T-cell (primary cell): ENCODE measurements at regions not wholly inside any gene's neighbourhood (a gene's known extent, or its start where the extent isn't known, plus 50 kb on each side); places are given as distances from the start of the nearest gene placed in this dataset.

Source experiments
- ATAC-seq, 4 experiments: fragments of 200-7000 bp in 3 of 4; fragments of 150-1000 bp in 1 of 4; cut with Tn5 transposase; replicated peaks in 1 of 4; 1 replicate in 3 of 4; 2 replicates in 1 of 4; pipeline ENCODE4 v1.10.0; 2021; ENCODE audit warnings: moderate library complexity in 3 of 4, mild to moderate bottlenecking in 2 of 4, moderate number of reproducible peaks in 1 of 4
- CTCF ChIA-PET, 2 donors: fragments of 300-600 bp; sonication (Branson Sonifier 250); formaldehyde crosslinking; loops; one replicate each; lab custom pipeline; 2022; ENCODE audit warnings: antibody characterized with exemption in 2 of 2; lab: Charles Lee
- POLR2A ChIA-PET, 2 donors: fragments of 300-600 bp; sonication (Branson Sonifier 250); formaldehyde crosslinking; loops; one replicate each; lab custom pipeline; 2022; ENCODE audit warnings: antibody characterized with exemption in 2 of 2; lab: Charles Lee
- DNase-seq, 35 experiments: peaks; one replicate each; pipeline versions ENCODE4 v3.0.0 to v3.0.0-alpha.2; 2013 to 2023
- H3K27ac ChIP-seq: one replicate; pipeline ENCODE4 v1.5.1; 2013; ENCODE audit warnings: low read length
- H3K27me3 ChIP-seq, 2 experiments: replicated peaks in 1 of 2; 1 replicate in 1 of 2; 2 replicates in 1 of 2; pipeline versions ENCODE4 v1.6.1 to v1.7.0; 2013; ENCODE audit warnings: low read length in 1 of 2, mixed read lengths in 1 of 2; ENCODE audit not compliant: control insufficient read depth in 2 of 2, insufficient read depth in 2 of 2; ENCODE audit errors: extremely low read depth in 1 of 2
- H3K36me3 ChIP-seq, 2 donors: 1 replicate in 1 of 2; 2 replicates in 1 of 2; pipeline versions ENCODE4 v1.6.1 to v1.7.0; 2013; ENCODE audit warnings: low read length in 1 of 2; ENCODE audit not compliant: control insufficient read depth in 2 of 2, insufficient read depth in 1 of 2; ENCODE audit errors: extremely low read depth in 1 of 2
- H3K4me1 ChIP-seq, 2 experiments: 1 replicate in 1 of 2; 2 replicates in 1 of 2; pipeline versions ENCODE4 v1.6.1 to v1.7.0; 2013; ENCODE audit warnings: low read length in 2 of 2, mixed read lengths in 1 of 2; ENCODE audit not compliant: insufficient read depth in 2 of 2, control insufficient read depth in 1 of 2; ENCODE audit errors: extremely low read depth in 1 of 2
- H3K4me3 ChIP-seq, 2 donors: 1 replicate in 1 of 2; 2 replicates in 1 of 2; pipeline versions ENCODE4 v1.5.1 to v1.7.0; 2013; ENCODE audit warnings: mild to moderate bottlenecking in 2 of 2, low read length in 1 of 2, moderate library complexity in 1 of 2; ENCODE audit not compliant: control insufficient read depth in 1 of 2; ENCODE audit errors: extremely low read depth in 1 of 2
- H3K9me3 ChIP-seq: 2 replicates; pipeline ENCODE4 v1.7.0; 2013
- H3K27ac Mint-ChIP-seq, 2 donors: one replicate each; pipeline ENCODE4 v1.8.0; 2020 to 2021; ENCODE audit warnings: mild to moderate bottlenecking in 2 of 2, mixed read lengths in 2 of 2
- H3K27me3 Mint-ChIP-seq, 2 donors: one replicate each; pipeline ENCODE4 v1.8.0; 2021 to 2022; ENCODE audit warnings: mixed read lengths in 2 of 2
- H3K36me3 Mint-ChIP-seq: one replicate; pipeline ENCODE4 v1.8.0; 2021; ENCODE audit warnings: mixed read lengths
- H3K4me1 Mint-ChIP-seq, 3 donors: one replicate each; pipeline ENCODE4 v1.8.0; 2020 to 2022; ENCODE audit warnings: mixed read lengths in 3 of 3, mild to moderate bottlenecking in 1 of 3
- H3K4me3 Mint-ChIP-seq, 3 donors: one replicate each; pipeline ENCODE4 v1.8.0; 2020 to 2022; ENCODE audit warnings: mild to moderate bottlenecking in 3 of 3, mixed read lengths in 3 of 3, moderate library complexity in 3 of 3
- H3K9me3 Mint-ChIP-seq, 3 donors: one replicate each; pipeline ENCODE4 v1.8.0; 2020 to 2022; ENCODE audit warnings: mixed read lengths in 3 of 3
- WGBS: methylation state at CpG from one replicate; pipeline ENCODE4 v1.1.5; 2013; ENCODE audit warnings: missing lambda C conversion rate; ENCODE audit not compliant: insufficient coverage; 5-methylcytosine and 5-hydroxymethylcytosine counted together

- no peak overlapping the region for H3K27ac ChIP-seq
- CTCF ChIA-PET, result interaction anchor here in 1 of 2 donors (0.6 kb wide), 1 partner anchor 20 kb away, joined by 3 read pairs; no protein-coding TSS in a partner anchor
- WGBS, result 93% methylated on average over 4 of the region's 6 CpGs
- ATAC-seq, result no peak
- no peak for DNase-seq
- POLR2A ChIA-PET, result no interaction called here
- Mint-ChIP-seq H3K27me3 (peaks cover 0 to 9% of the 10 kb centered on the region in 2 donors), H3K36me3 (no peaks in the 10 kb centered on the region), H3K4me1 (no peaks in the 10 kb centered on the region), H3K4me3 (no peak overlapping the region), H3K27ac (no peak overlapping the region), H3K9me3 (no peaks in the 10 kb centered on the region)
- H3K9me3 ChIP-seq, result no peaks in the 10 kb centered on the region
- no peaks in the 10 kb centered on the region for H3K27me3 ChIP-seq
- H3K4me3 ChIP-seq, result no peak overlapping the region
- H3K4me1 ChIP-seq, result no peaks in the 10 kb centered on the region
- H3K36me3 ChIP-seq, result no peaks in the 10 kb centered on the region
Observed at GRCh38 chr13:39968646-39969475, 313.4 kb downstream of the COG6 start.

GRCh38 chr13:39970177-39970846, 314.9 kb downstream of the COG6 start:
- Mint-ChIP-seq H3K27ac (no peak overlapping the region), H3K36me3 (no peaks in the 10 kb centered on the region), H3K9me3 (no peaks in the 10 kb centered on the region), H3K27me3 (peaks cover 0 to 9% of the 10 kb centered on the region in 2 donors), H3K4me1 (no peaks in the 10 kb centered on the region), H3K4me3 (no peak overlapping the region)
- Histone ChIP-seq H3K27me3 (no peaks in the 10 kb centered on the region), H3K9me3 (no peaks in the 10 kb centered on the region), H3K36me3 (no peaks in the 10 kb centered on the region), H3K4me3 (no peak overlapping the region), H3K4me1 (no peaks in the 10 kb centered on the region), H3K27ac (no peak overlapping the region)
- ChIA-PET CTCF (no interaction called here), POLR2A (no interaction called here)
- no CpG with 5 or more reads among the region's 6 CpGs for whole genome bisulfite sequencing
- no peak for ATAC-seq
- no peak for DNase-seq

GRCh38 chr13:39971526-39971925, 316.1 kb downstream of the COG6 start:
- H3K36me3 Mint-ChIP-seq, result no peaks in the 10 kb centered on the region
- Histone ChIP-seq H3K4me1 (no peaks in the 10 kb centered on the region), H3K36me3 (no peaks in the 10 kb centered on the region), H3K27me3 (no peaks in the 10 kb centered on the region), H3K9me3 (no peaks in the 10 kb centered on the region), H3K27ac (no peak overlapping the region), H3K4me3 (no peak overlapping the region)
- ChIA-PET POLR2A (no interaction called here), CTCF (no interaction called here)
- 76% methylated on average over 2 of the region's 3 CpGs for WGBS
- DNase-seq (no peak), ATAC-seq (no peak)
- H3K4me3 Mint-ChIP-seq, result no peak overlapping the region
- peaks cover 0 to 7% of the 10 kb centered on the region in 2 donors for H3K27me3 Mint-ChIP-seq
- H3K4me1 Mint-ChIP-seq, result no peaks in the 10 kb centered on the region
- H3K27ac Mint-ChIP-seq, result no peak overlapping the region
- H3K9me3 Mint-ChIP-seq, result no peaks in the 10 kb centered on the region

GRCh38 chr13:39976481-39976880, 321.0 kb downstream of the COG6 start:
- CTCF ChIA-PET, result no interaction called here
- no peaks in the 10 kb centered on the region for H3K27me3 ChIP-seq
- H3K27me3 Mint-ChIP-seq, result no peaks in the 10 kb centered on the region
- H3K9me3 Mint-ChIP-seq, result no peaks in the 10 kb centered on the region
- H3K4me1 ChIP-seq, result no peaks in the 10 kb centered on the region
- no peak overlapping the region for H3K27ac ChIP-seq
- no peaks in the 10 kb centered on the region for H3K36me3 Mint-ChIP-seq
- POLR2A ChIA-PET, result no interaction called here
- no peak overlapping the region for H3K4me3 Mint-ChIP-seq
- no peak overlapping the region for H3K4me3 ChIP-seq
- DNase-seq (no peak), ATAC-seq (no peak)
- WGBS, result no CpG with 5 or more reads among the region's 6 CpGs
- no peaks in the 10 kb centered on the region for H3K4me1 Mint-ChIP-seq
- H3K9me3 ChIP-seq, result no peaks in the 10 kb centered on the region
- no peaks in the 10 kb centered on the region for H3K36me3 ChIP-seq
- H3K27ac Mint-ChIP-seq, result no peak overlapping the region

- ChIA-PET CTCF (no interaction called here), POLR2A (no interaction called here)
- peaks cover 0 to 6% of the 10 kb centered on the region in 2 donors for H3K36me3 ChIP-seq
- H3K9me3 ChIP-seq, result no peaks in the 10 kb centered on the region
- H3K27ac ChIP-seq, result no peak overlapping the region
- H3K4me3 ChIP-seq, result no peak overlapping the region
- Mint-ChIP-seq H3K4me1 (no peaks in the 10 kb centered on the region), H3K4me3 (no peak overlapping the region), H3K9me3 (no peaks in the 10 kb centered on the region), H3K27me3 (peaks cover 0 to 3% of the 10 kb centered on the region in 2 donors), H3K27ac (no peak overlapping the region), H3K36me3 (no peaks in the 10 kb centered on the region)
- H3K27me3 ChIP-seq, result peaks cover 0 to 4% of the 10 kb centered on the region in 2 experiments
- H3K4me1 ChIP-seq, result no peaks in the 10 kb centered on the region
- DNase-seq (no peak), ATAC-seq (no peak)
Observed at GRCh38 chr13:39981056-39981455, 325.6 kb downstream of the COG6 start.

- no peak overlapping the region for H3K27ac Mint-ChIP-seq
- H3K36me3 Mint-ChIP-seq, result no peaks in the 10 kb centered on the region
Observed at GRCh38 chr13:39982745-39983144, 327.3 kb downstream of the COG6 start.

More at GRCh38 chr13:39982745-39983144, 327.3 kb downstream of the COG6 start:
- peaks cover 0 to 3% of the 10 kb centered on the region in 2 donors for H3K27me3 Mint-ChIP-seq
- no peaks in the 10 kb centered on the region for H3K9me3 ChIP-seq
- POLR2A ChIA-PET, result no interaction called here
- ATAC-seq, result no peak
- 100% methylated on average over 3 of the region's 4 CpGs for WGBS
- no peak overlapping the region for H3K4me3 ChIP-seq
- H3K4me3 Mint-ChIP-seq, result no peak overlapping the region
- CTCF ChIA-PET, result interaction anchor here (0.5 to 0.7 kb wide), 2 partner anchors 356 to 574 kb away, joined by 3 read pairs; no protein-coding TSS in a partner anchor
- no peaks in the 10 kb centered on the region for H3K4me1 Mint-ChIP-seq
- no peaks in the 10 kb centered on the region for H3K4me1 ChIP-seq
- no peak overlapping the region for H3K27ac ChIP-seq
- DNase-seq, result no peak
- H3K27me3 ChIP-seq, result peaks cover 0 to 4% of the 10 kb centered on the region in 2 experiments
- H3K36me3 ChIP-seq, result peaks cover 0 to 6% of the 10 kb centered on the region in 2 donors
- no peaks in the 10 kb centered on the region for H3K9me3 Mint-ChIP-seq
